SH-SY5Y (cell line): ENCODE measurements at regions not wholly inside any gene's neighbourhood (a gene's known extent, or its start where the extent isn't known, plus 50 kb on each side); places are given as distances from the start of the nearest gene placed in this dataset.

Experiments used
- GATA2 ChIP-seq: IDR thresholded peaks from 2 replicates; pipeline ENCODE4 v1.6.1; 2011; ENCODE audit warnings: mild to moderate bottlenecking, low read depth, low read length
- GATA3 ChIP-seq: IDR thresholded peaks from 2 replicates; pipeline ENCODE4 v1.6.1; 2011; ENCODE audit warnings: low read depth, mild to moderate bottlenecking, low read length, moderate library complexity

DNA sequence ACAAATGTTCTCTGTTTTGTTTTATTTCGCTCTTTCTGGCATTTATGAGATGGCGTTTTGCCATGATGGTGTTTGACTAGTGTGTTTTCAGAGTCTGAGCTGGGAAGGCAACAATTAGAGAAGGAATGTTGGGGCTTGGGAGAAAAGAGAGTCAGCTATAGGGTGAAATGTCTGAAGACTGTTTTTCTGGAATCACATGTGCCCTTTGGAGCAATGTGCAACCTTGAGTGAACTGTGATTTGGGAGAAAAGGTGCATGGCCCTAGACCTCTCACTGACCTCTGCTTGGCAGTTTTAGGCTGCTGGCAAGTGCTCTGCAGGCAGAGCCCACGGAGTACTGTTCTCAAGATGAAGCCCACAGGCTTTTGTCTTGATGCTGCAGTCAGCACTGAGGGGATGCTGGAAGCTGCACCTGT is 379.9 kb upstream of the PDE3A start:
- TF ChIP-seq GATA2 = no peak
- TF ChIP-seq GATA3 = no peak
